ENCODE measurements at regions not wholly inside any gene's neighbourhood (a gene's known extent, or its start where the extent isn't known, plus 50 kb on each side); places are given as distances from the start of the nearest gene placed in this dataset.

DNA sequence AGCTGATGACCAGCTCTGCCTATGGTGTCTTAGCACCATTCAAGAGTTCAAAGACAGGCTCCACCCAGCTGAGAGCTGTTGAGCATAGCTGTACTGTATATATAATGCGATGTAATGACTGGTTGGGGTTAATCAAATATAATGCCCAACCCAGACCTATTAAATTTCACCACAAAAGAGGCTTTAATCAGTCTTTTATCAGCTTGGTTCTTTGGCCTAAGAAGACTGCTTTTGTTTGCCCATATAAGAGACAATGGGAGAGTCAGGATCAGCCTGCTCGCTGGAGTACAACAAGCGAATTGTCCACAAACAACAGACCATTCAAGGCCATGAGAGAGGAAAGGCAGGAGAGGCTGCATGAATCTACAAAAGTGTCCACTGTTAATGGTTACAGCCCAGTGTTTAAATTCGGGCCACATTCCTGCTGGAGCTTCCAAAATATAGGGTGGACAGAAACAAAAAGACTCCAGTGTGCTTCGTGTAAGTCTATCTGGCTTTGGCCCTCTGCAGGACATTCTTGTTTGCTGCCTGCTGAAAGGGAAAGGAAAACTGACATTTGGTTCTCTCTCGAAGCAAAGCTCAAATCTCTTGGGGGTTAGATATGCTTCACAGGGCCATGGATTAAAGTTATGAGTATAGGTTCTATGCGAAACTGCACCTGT, 109.2 kb upstream of the FOXN2 start (continued):
- TF ChIP-seq, protein P1, sequence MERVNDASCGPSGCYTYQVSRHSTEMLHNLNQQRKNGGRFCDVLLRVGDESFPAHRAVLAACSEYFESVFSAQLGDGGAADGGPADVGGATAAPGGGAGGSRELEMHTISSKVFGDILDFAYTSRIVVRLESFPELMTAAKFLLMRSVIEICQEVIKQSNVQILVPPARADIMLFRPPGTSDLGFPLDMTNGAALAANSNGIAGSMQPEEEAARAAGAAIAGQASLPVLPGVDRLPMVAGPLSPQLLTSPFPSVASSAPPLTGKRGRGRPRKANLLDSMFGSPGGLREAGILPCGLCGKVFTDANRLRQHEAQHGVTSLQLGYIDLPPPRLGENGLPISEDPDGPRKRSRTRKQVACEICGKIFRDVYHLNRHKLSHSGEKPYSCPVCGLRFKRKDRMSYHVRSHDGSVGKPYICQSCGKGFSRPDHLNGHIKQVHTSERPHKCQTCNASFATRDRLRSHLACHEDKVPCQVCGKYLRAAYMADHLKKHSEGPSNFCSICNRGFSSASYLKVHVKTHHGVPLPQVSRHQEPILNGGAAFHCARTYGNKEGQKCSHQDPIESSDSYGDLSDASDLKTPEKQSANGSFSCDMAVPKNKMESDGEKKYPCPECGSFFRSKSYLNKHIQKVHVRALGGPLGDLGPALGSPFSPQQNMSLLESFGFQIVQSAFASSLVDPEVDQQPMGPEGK (CRISPR knock-in tag; IDR thresholded peaks at IDR 0.05): peak; percentile 26; the same call in 1 of the 2 replicates
- TF ChIP-seq TRIM24 (CRISPR knock-in tag; IDR thresholded peaks at IDR 0.05): no peak
- TF ChIP-seq, protein P2, sequence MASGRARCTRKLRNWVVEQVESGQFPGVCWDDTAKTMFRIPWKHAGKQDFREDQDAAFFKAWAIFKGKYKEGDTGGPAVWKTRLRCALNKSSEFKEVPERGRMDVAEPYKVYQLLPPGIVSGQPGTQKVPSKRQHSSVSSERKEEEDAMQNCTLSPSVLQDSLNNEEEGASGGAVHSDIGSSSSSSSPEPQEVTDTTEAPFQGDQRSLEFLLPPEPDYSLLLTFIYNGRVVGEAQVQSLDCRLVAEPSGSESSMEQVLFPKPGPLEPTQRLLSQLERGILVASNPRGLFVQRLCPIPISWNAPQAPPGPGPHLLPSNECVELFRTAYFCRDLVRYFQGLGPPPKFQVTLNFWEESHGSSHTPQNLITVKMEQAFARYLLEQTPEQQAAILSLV (CRISPR knock-in tag; IDR thresholded peaks at IDR 0.05; ENCODE audit: borderline replicate concordance): no peak
- TF ChIP-seq, protein P3, sequence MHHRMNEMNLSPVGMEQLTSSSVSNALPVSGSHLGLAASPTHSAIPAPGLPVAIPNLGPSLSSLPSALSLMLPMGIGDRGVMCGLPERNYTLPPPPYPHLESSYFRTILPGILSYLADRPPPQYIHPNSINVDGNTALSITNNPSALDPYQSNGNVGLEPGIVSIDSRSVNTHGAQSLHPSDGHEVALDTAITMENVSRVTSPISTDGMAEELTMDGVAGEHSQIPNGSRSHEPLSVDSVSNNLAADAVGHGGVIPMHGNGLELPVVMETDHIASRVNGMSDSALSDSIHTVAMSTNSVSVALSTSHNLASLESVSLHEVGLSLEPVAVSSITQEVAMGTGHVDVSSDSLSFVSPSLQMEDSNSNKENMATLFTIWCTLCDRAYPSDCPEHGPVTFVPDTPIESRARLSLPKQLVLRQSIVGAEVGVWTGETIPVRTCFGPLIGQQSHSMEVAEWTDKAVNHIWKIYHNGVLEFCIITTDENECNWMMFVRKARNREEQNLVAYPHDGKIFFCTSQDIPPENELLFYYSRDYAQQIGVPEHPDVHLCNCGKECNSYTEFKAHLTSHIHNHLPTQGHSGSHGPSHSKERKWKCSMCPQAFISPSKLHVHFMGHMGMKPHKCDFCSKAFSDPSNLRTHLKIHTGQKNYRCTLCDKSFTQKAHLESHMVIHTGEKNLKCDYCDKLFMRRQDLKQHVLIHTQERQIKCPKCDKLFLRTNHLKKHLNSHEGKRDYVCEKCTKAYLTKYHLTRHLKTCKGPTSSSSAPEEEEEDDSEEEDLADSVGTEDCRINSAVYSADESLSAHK (CRISPR knock-in tag; IDR thresholded peaks at IDR 0.05; ENCODE audit: borderline replicate concordance): no peak
- TF ChIP-seq, protein P4, sequence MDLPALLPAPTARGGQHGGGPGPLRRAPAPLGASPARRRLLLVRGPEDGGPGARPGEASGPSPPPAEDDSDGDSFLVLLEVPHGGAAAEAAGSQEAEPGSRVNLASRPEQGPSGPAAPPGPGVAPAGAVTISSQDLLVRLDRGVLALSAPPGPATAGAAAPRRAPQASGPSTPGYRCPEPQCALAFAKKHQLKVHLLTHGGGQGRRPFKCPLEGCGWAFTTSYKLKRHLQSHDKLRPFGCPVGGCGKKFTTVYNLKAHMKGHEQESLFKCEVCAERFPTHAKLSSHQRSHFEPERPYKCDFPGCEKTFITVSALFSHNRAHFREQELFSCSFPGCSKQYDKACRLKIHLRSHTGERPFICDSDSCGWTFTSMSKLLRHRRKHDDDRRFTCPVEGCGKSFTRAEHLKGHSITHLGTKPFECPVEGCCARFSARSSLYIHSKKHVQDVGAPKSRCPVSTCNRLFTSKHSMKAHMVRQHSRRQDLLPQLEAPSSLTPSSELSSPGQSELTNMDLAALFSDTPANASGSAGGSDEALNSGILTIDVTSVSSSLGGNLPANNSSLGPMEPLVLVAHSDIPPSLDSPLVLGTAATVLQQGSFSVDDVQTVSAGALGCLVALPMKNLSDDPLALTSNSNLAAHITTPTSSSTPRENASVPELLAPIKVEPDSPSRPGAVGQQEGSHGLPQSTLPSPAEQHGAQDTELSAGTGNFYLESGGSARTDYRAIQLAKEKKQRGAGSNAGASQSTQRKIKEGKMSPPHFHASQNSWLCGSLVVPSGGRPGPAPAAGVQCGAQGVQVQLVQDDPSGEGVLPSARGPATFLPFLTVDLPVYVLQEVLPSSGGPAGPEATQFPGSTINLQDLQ (CRISPR knock-in tag; IDR thresholded peaks at IDR 0.05): no peak
- TF ChIP-seq RELA (CRISPR knock-in tag; IDR thresholded peaks at IDR 0.05): no peak
- peak; percentile 82 for TF ChIP-seq ZSCAN29 (CRISPR knock-in tag; conservative IDR thresholded peaks at IDR 0.05)
- TF ChIP-seq CCDC6 (CRISPR knock-in tag; IDR thresholded peaks at IDR 0.05): no peak
- no peak for TF ChIP-seq HHEX (CRISPR knock-in tag; IDR thresholded peaks at IDR 0.05)
- TF ChIP-seq, protein P5, sequence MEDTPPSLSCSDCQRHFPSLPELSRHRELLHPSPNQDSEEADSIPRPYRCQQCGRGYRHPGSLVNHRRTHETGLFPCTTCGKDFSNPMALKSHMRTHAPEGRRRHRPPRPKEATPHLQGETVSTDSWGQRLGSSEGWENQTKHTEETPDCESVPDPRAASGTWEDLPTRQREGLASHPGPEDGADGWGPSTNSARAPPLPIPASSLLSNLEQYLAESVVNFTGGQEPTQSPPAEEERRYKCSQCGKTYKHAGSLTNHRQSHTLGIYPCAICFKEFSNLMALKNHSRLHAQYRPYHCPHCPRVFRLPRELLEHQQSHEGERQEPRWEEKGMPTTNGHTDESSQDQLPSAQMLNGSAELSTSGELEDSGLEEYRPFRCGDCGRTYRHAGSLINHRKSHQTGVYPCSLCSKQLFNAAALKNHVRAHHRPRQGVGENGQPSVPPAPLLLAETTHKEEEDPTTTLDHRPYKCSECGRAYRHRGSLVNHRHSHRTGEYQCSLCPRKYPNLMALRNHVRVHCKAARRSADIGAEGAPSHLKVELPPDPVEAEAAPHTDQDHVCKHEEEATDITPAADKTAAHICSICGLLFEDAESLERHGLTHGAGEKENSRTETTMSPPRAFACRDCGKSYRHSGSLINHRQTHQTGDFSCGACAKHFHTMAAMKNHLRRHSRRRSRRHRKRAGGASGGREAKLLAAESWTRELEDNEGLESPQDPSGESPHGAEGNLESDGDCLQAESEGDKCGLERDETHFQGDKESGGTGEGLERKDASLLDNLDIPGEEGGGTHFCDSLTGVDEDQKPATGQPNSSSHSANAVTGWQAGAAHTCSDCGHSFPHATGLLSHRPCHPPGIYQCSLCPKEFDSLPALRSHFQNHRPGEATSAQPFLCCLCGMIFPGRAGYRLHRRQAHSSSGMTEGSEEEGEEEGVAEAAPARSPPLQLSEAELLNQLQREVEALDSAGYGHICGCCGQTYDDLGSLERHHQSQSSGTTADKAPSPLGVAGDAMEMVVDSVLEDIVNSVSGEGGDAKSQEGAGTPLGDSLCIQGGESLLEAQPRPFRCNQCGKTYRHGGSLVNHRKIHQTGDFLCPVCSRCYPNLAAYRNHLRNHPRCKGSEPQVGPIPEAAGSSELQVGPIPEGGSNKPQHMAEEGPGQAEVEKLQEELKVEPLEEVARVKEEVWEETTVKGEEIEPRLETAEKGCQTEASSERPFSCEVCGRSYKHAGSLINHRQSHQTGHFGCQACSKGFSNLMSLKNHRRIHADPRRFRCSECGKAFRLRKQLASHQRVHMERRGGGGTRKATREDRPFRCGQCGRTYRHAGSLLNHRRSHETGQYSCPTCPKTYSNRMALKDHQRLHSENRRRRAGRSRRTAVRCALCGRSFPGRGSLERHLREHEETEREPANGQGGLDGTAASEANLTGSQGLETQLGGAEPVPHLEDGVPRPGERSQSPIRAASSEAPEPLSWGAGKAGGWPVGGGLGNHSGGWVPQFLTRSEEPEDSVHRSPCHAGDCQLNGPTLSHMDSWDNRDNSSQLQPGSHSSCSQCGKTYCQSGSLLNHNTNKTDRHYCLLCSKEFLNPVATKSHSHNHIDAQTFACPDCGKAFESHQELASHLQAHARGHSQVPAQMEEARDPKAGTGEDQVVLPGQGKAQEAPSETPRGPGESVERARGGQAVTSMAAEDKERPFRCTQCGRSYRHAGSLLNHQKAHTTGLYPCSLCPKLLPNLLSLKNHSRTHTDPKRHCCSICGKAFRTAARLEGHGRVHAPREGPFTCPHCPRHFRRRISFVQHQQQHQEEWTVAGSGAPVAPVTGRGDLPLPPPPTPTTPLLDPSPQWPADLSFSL (CRISPR knock-in tag; IDR thresholded peaks at IDR 0.05): no peak
- peak; percentile 2; the same call in 1 of the 2 replicates for TF ChIP-seq ZFP36L1 (CRISPR knock-in tag; IDR thresholded peaks at IDR 0.05)
- TF ChIP-seq ZNF556 (CRISPR knock-in tag; IDR thresholded peaks at IDR 0.05; ENCODE audit: borderline replicate concordance): peak; percentile 78; the same call in 1 of the 2 replicates
- TF ChIP-seq SMARCE1 (IDR thresholded peaks at IDR 0.05; ENCODE audit: borderline replicate concordance): no peak
